ENCODE measurements at regions not wholly inside any gene's neighbourhood (a gene's known extent, or its start where the extent isn't known, plus 50 kb on each side); places are given as distances from the start of the nearest gene placed in this dataset.

- POLR2A ChIA-PET (ENCODE audit: unreplicated experiment) = no interaction called here
- no peaks in the 10 kb centered on the region for H3K36me3 ChIP-seq (ENCODE audit: low read depth, low read length)
- H3K4me1 ChIP-seq (ENCODE audit: insufficient read depth, low read length) = no peaks in the 10 kb centered on the region
- TF ChIP-seq EZH2phosphoT487 (IDR thresholded peaks at IDR 0.05; ENCODE audit: borderline replicate concordance, low read length) = no peak
- TF ChIP-seq EZH2 (IDR thresholded peaks at IDR 0.05; ENCODE audit: low read length, unreplicated experiment) = no peak
- no peak for TF ChIP-seq CTCF (conservative IDR thresholded peaks at IDR 0.05; ENCODE audit: low read depth, low read length)
- H2AFZ ChIP-seq (ENCODE audit: low read length) = no peak overlapping the region
- no peak for ATAC-seq
- DNase-seq = no peak
- no peaks in the 10 kb centered on the region for H4K20me1 ChIP-seq (ENCODE audit: low read length)
- peaks cover 26% of the 10 kb centered on the region for H3K27me3 ChIP-seq (ENCODE audit: low read length)
- H3K27ac ChIP-seq (ENCODE audit: low read length) = no peak overlapping the region
- H3K9me2 ChIP-seq (replicated peaks; ENCODE audit: low read length) = no peaks in the 10 kb centered on the region
- H3K9ac ChIP-seq (ENCODE audit: low read length) = no peak overlapping the region
- H3K4me3 ChIP-seq (ENCODE audit: low read length) = no peak overlapping the region
- CTCF ChIA-PET = no interaction called here
- no peak overlapping the region for H3K4me2 ChIP-seq (ENCODE audit: low read length)
- H3F3A ChIP-seq (ENCODE audit: low read length, unreplicated experiment) = no peaks in the 10 kb centered on the region
- no TSS peak for BruUV-seq (replicated peaks)
- intact Hi-C loops (cut with micrococcal nuclease) = no loop called here
- no peaks in the 10 kb centered on the region for H3K79me2 ChIP-seq (ENCODE audit: low read length)
- H3K9me3 ChIP-seq (ENCODE audit: low read length) = no peaks in the 10 kb centered on the region
Observed at GRCh38 chr20:52841003-52841402, 131.2 kb upstream of the TSHZ2 start.

GRCh38 chr20:52840041-52840440, 132.1 kb upstream of the TSHZ2 start:
- Histone ChIP-seq H3K9me2 (replicated peaks; ENCODE audit: low read length) (no peaks in the 10 kb centered on the region), H3K27me3 (ENCODE audit: low read length) (peaks cover 26% of the 10 kb centered on the region), H3K27ac (ENCODE audit: low read length) (no peak overlapping the region), H2AFZ (ENCODE audit: low read length) (no peak overlapping the region), H3K79me2 (ENCODE audit: low read length) (no peaks in the 10 kb centered on the region), H3K9ac (ENCODE audit: low read length) (no peak overlapping the region), H3K4me2 (ENCODE audit: low read length) (no peak overlapping the region), H3K4me3 (ENCODE audit: low read length) (no peak overlapping the region), H3K9me3 (ENCODE audit: low read length) (no peaks in the 10 kb centered on the region), H3K4me1 (ENCODE audit: insufficient read depth, low read length) (no peaks in the 10 kb centered on the region), H3K36me3 (ENCODE audit: low read depth, low read length) (no peaks in the 10 kb centered on the region), H3F3A (ENCODE audit: low read length, unreplicated experiment) (no peaks in the 10 kb centered on the region), H4K20me1 (ENCODE audit: low read length) (no peaks in the 10 kb centered on the region)
- intact Hi-C loops (cut with micrococcal nuclease) = no loop called here
- CTCF ChIA-PET = no interaction called here
- POLR2A ChIA-PET (ENCODE audit: unreplicated experiment) = no interaction called here
- no TSS peak for BruUV-seq (replicated peaks)
- TF ChIP-seq EZH2phosphoT487 (IDR thresholded peaks at IDR 0.05; ENCODE audit: borderline replicate concordance, low read length) (no peak), CTCF (conservative IDR thresholded peaks at IDR 0.05; ENCODE audit: low read depth, low read length) (no peak), EZH2 (IDR thresholded peaks at IDR 0.05; ENCODE audit: low read length, unreplicated experiment) (no peak)
- no peak for ATAC-seq
- DNase-seq = no peak

- Histone ChIP-seq H3K9me2 (replicated peaks; ENCODE audit: low read length) (no peaks in the 10 kb centered on the region), H3K9me3 (ENCODE audit: low read length) (no peaks in the 10 kb centered on the region), H2AFZ (ENCODE audit: low read length) (no peak overlapping the region), H3K9ac (ENCODE audit: low read length) (no peak overlapping the region), H3K79me2 (ENCODE audit: low read length) (no peaks in the 10 kb centered on the region), H3K27ac (ENCODE audit: low read length) (no peak overlapping the region), H3F3A (ENCODE audit: low read length, unreplicated experiment) (no peaks in the 10 kb centered on the region), H3K4me1 (ENCODE audit: insufficient read depth, low read length) (no peaks in the 10 kb centered on the region), H3K4me3 (ENCODE audit: low read length) (no peak overlapping the region), H3K36me3 (ENCODE audit: low read depth, low read length) (no peaks in the 10 kb centered on the region), H3K4me2 (ENCODE audit: low read length) (no peak overlapping the region), H4K20me1 (ENCODE audit: low read length) (no peaks in the 10 kb centered on the region), H3K27me3 (ENCODE audit: low read length) (peaks cover 26% of the 10 kb centered on the region)
- TF ChIP-seq CTCF (conservative IDR thresholded peaks at IDR 0.05; ENCODE audit: low read depth, low read length) = no peak
- CTCF ChIA-PET = no interaction called here
- POLR2A ChIA-PET (ENCODE audit: unreplicated experiment) = no interaction called here
- intact Hi-C loops (cut with micrococcal nuclease) = no loop called here
- ATAC-seq (no peak), DNase-seq (no peak)
- BruUV-seq (replicated peaks) = no TSS peak
Observed at GRCh38 chr20:52838510-52839241, 133.5 kb upstream of the TSHZ2 start.
